K562 (cell line): ENCODE measurements at regions not wholly inside any gene's neighbourhood (a gene's known extent, or its start where the extent isn't known, plus 50 kb on each side); places are given as distances from the start of the nearest gene placed in this dataset.

ENCODE experiments used
- BHLHE40 ChIP-seq: IDR thresholded peaks from 2 replicates; pipeline ENCODE4 v1.6.1; 2011; ENCODE audit warnings: low read length, improper control_type of control experiment
- E2F4 ChIP-seq: sonication (generic); formaldehyde crosslinking; IDR thresholded peaks from 2 replicates; pipeline ENCODE4 v1.8.0; 2022; ENCODE audit warnings: mild to moderate bottlenecking, low read depth, missing genetic modification reagents
- EHMT2 ChIP-seq: fragments of 450-650 bp; IDR thresholded peaks from 2 replicates; pipeline ENCODE4 v1.6.1; 2018; ENCODE audit warnings: antibody characterized with exemption
- HES1 ChIP-seq: fragments of 450-650 bp; IDR thresholded peaks from 2 replicates; pipeline ENCODE4 v1.6.1; 2016; ENCODE audit warnings: low read depth, mild to moderate bottlenecking, moderate library complexity
- HINFP ChIP-seq: fragments of 450-650 bp; conservative IDR thresholded peaks from 2 replicates; pipeline ENCODE4 v1.6.1; 2016; ENCODE audit warnings: missing genetic modification characterization, low read depth, mild to moderate bottlenecking, control low read depth, missing compliant biosample characterization
- HMG20B ChIP-seq: fragments of 250-450 bp; sonication (Bioruptor Pico); IDR thresholded peaks from 2 replicates; pipeline ENCODE4 v1.5.0; 2021; ENCODE audit warnings: mild to moderate bottlenecking
- L3MBTL2 ChIP-seq: fragments of 450-650 bp; IDR thresholded peaks from 2 replicates; pipeline ENCODE4 v1.6.1; 2016; ENCODE audit warnings: mild to moderate bottlenecking, moderate library complexity
- MYC ChIP-seq, 2 experiments: fragments of 250-450 bp in 1 of 2; sonication (Bioruptor Pico) in 1 of 2; IDR thresholded peaks; 2 replicates each; pipeline versions ENCODE4 v1.5.1 to v1.6.1; 2012 to 2021; ENCODE audit warnings: low read depth in 2 of 2, borderline replicate concordance in 1 of 2, improper control_type of control experiment in 1 of 2, low read length in 1 of 2, mild to moderate bottlenecking in 1 of 2, moderate library complexity in 1 of 2
- NCOR1 ChIP-seq: fragments of 450-650 bp; IDR thresholded peaks from 2 replicates; pipeline ENCODE4 v1.6.1; 2016; ENCODE audit warnings: mild to moderate bottlenecking, moderate library complexity
- PTTG1 ChIP-seq: fragments of 450-650 bp; IDR thresholded peaks from 2 replicates; pipeline ENCODE4 v1.6.1; 2016; ENCODE audit warnings: low read depth, mild to moderate bottlenecking, missing genetic modification characterization, missing compliant biosample characterization
- RBM25 ChIP-seq: fragments of 200-400 bp; formaldehyde crosslinking; IDR thresholded peaks from 2 replicates; pipeline ENCODE4 v1.6.1; 2018; ENCODE audit warnings: low read length, low read depth, moderate library complexity; ENCODE audit not compliant: severe bottlenecking
- RERE ChIP-seq: sonication (generic); formaldehyde crosslinking; IDR thresholded peaks from 2 replicates; pipeline ENCODE4 v1.8.0; 2023; ENCODE audit warnings: missing genetic modification reagents, mild to moderate bottlenecking, borderline replicate concordance
- SMAD4 ChIP-seq: fragments of 250-450 bp; sonication (Bioruptor Pico); conservative IDR thresholded peaks from 2 replicates; pipeline ENCODE4 v1.8.0; 2021; ENCODE audit warnings: inconsistent platforms, mild to moderate bottlenecking, moderate library complexity
- TSC22D4 ChIP-seq: fragments of 450-650 bp; IDR thresholded peaks from 2 replicates; pipeline ENCODE4 v1.6.1; 2016; ENCODE audit warnings: missing genetic modification characterization, missing biosample characterization, control low read depth
- ZNF354B ChIP-seq: fragments of 250-450 bp; sonication (Bioruptor Pico); IDR thresholded peaks from 2 replicates; pipeline ENCODE4 v1.4.0; 2020
- ZNF398 ChIP-seq: fragments of 250-450 bp; sonication (Bioruptor Pico); IDR thresholded peaks from 2 replicates; pipeline ENCODE4 v1.8.0; 2021; ENCODE audit warnings: moderate library complexity, mild to moderate bottlenecking, inconsistent platforms
- ZNF780A ChIP-seq: fragments of 250-450 bp; sonication (Bioruptor Pico); IDR thresholded peaks from 2 replicates; pipeline ENCODE4 v1.5.0; 2021; ENCODE audit warnings: mild to moderate bottlenecking

- TF ChIP-seq RBM25 = no peak
- TF ChIP-seq ZNF354B = no peak
- TF ChIP-seq NCOR1 = no peak
- no peak for TF ChIP-seq HES1
- TF ChIP-seq E2F4 (CRISPR knock-in tag) = no peak
- peak; percentile 41; the same call in 1 of the 2 replicates for TF ChIP-seq EHMT2
- TF ChIP-seq RERE (CRISPR knock-in tag) = no peak
- TF ChIP-seq MYC (IDR thresholded peaks at IDR 0.05; ENCODE audit: low read depth, low read length) = no peak
- no peak for TF ChIP-seq MYC (CRISPR knock-in tag; IDR thresholded peaks at IDR 0.05; ENCODE audit: borderline replicate concordance, low read depth)
- TF ChIP-seq ZNF780A (CRISPR knock-in tag) = no peak
- no peak for TF ChIP-seq TSC22D4
- TF ChIP-seq SMAD4 (CRISPR knock-in tag) = peak; percentile 94
- TF ChIP-seq BHLHE40 = no peak
- TF ChIP-seq L3MBTL2 = peak; percentile 31; the same call in 1 of the 2 replicates
- peak; percentile 57; the same call in 1 of the 2 replicates for TF ChIP-seq PTTG1 (tag)
- no peak for TF ChIP-seq HMG20B
- TF ChIP-seq ZNF398 = 0 out of 2 replicates have a peak, but pooled peaks have one; percentile 21
- no peak for TF ChIP-seq HINFP (tag)
Observed at GRCh38 chr1:201626629-201627275, 87.8 kb downstream of the NAV1 start (continued).
